ACC112 (cell line): ENCODE measurements at regions not wholly inside any gene's neighbourhood (a gene's known extent, or its start where the extent isn't known, plus 50 kb on each side); places are given as distances from the start of the nearest gene placed in this dataset.
"Not testable (repeated sequence)": the region's sequence is repeated elsewhere in the genome, so short reads cannot be mapped to it uniquely, and the experiment has no call there.

Experiments
- H2AFZ ChIP-seq: fragments of 200-600 bp; sonication (generic); one replicate; pipeline ENCODE4 v1.6.0; 2017; ENCODE audit warnings: antibody characterized with exemption, low read length; ENCODE audit not compliant: unreplicated experiment
- H3K27ac ChIP-seq: fragments of 200-600 bp; sonication (generic); 2 replicates; pipeline ENCODE4 v1.5.1; 2014; ENCODE audit warnings: low read depth, mild to moderate bottlenecking, antibody characterized with exemption, low read length, moderate library complexity
- H3K27me3 ChIP-seq: fragments of 200-600 bp; sonication (generic); 2 replicates; pipeline ENCODE4 v1.6.1; 2014; ENCODE audit warnings: mild to moderate bottlenecking, antibody characterized with exemption, low read length, moderate library complexity, mixed read lengths; ENCODE audit not compliant: insufficient read depth
- H3K36me3 ChIP-seq: fragments of 200-600 bp; sonication (generic); 2 replicates; pipeline ENCODE4 v1.6.1; 2016; ENCODE audit warnings: mild to moderate bottlenecking, antibody characterized with exemption, low read length, moderate library complexity, mixed read lengths; ENCODE audit not compliant: insufficient read depth
- H3K4me1 ChIP-seq: fragments of 200-600 bp; sonication (generic); one replicate; pipeline ENCODE4 v1.6.1; 2016; ENCODE audit warnings: low read length, mixed read lengths; ENCODE audit not compliant: insufficient read depth, unreplicated experiment, control insufficient read depth
- H3K4me3 ChIP-seq: fragments of 200-600 bp; sonication (generic); 2 replicates; pipeline ENCODE4 v1.5.1; 2014; ENCODE audit warnings: mild to moderate bottlenecking, low read depth, low read length
- H3K79me2 ChIP-seq: fragments of 200-600 bp; sonication (generic); one replicate; pipeline ENCODE4 v1.6.0; 2016; ENCODE audit warnings: low read length; ENCODE audit not compliant: control insufficient read depth, unreplicated experiment, insufficient read depth

- H3K27ac ChIP-seq, H3K36me3 ChIP-seq, H3K27me3 ChIP-seq, H3K4me3 ChIP-seq, H3K4me1 ChIP-seq, H2AFZ ChIP-seq, H3K79me2 ChIP-seq: not testable (repeated sequence)
Observed at GRCh38 chr10:91003379-91003778, 82.5 kb upstream of the ANKRD1 start.

GRCh38 chr10:91005276-91005675 lies 84.4 kb upstream of the ANKRD1 start:
- not testable (repeated sequence) for H3K36me3 ChIP-seq, H3K4me1 ChIP-seq, H3K4me3 ChIP-seq, H2AFZ ChIP-seq, H3K79me2 ChIP-seq, H3K27ac ChIP-seq, H3K27me3 ChIP-seq

GRCh38 chr10:91006001-91006751 lies 85.3 kb upstream of the ANKRD1 start:
- no peaks in the 10 kb centered on the region for H3K36me3 ChIP-seq
- H2AFZ ChIP-seq: peak overlapping the region; percentile 53
- no peak overlapping the region for H3K27ac ChIP-seq
- H3K4me1 ChIP-seq: peaks cover 10% of the 10 kb centered on the region
- H3K79me2 ChIP-seq: no peaks in the 10 kb centered on the region
- no peak overlapping the region for H3K4me3 ChIP-seq
- H3K27me3 ChIP-seq: no peaks in the 10 kb centered on the region

GRCh38 chr10:91006752-91007346 lies 86.0 kb upstream of the ANKRD1 start:
- Histone ChIP-seq H3K4me1 (peaks cover 10% of the 10 kb centered on the region), H3K27me3 (no peaks in the 10 kb centered on the region), H3K27ac (no peak overlapping the region), H3K4me3 (no peak overlapping the region), H3K36me3 (no peaks in the 10 kb centered on the region), H2AFZ (peak overlapping the region; percentile 53), H3K79me2 (no peaks in the 10 kb centered on the region)

- Histone ChIP-seq H3K4me3 (no peak overlapping the region), H3K27me3 (no peaks in the 10 kb centered on the region), H3K36me3 (no peaks in the 10 kb centered on the region), H3K27ac (no peak overlapping the region), H3K4me1 (peaks cover 10% of the 10 kb centered on the region), H2AFZ (no peak overlapping the region), H3K79me2 (no peaks in the 10 kb centered on the region)
Observed at GRCh38 chr10:91007655-91008054, 86.8 kb upstream of the ANKRD1 start.

GRCh38 chr10:91009121-91009520 lies 88.2 kb upstream of the ANKRD1 start:
- no peak overlapping the region for H2AFZ ChIP-seq
- peaks cover 10% of the 10 kb centered on the region for H3K4me1 ChIP-seq

GRCh38 chr10:91010952-91011351 lies 90.1 kb upstream of the ANKRD1 start:
- Histone ChIP-seq H3K79me2 (no peaks in the 10 kb centered on the region), H3K4me3 (no peak overlapping the region), H3K27me3 (no peaks in the 10 kb centered on the region), H3K4me1 (peaks cover 10% of the 10 kb centered on the region), H3K36me3 (no peaks in the 10 kb centered on the region), H3K27ac (no peak overlapping the region), H2AFZ (no peak overlapping the region)

More at GRCh38 chr10:91009121-91009520, 88.2 kb upstream of the ANKRD1 start:
- no peak overlapping the region for H3K27ac ChIP-seq
- no peaks in the 10 kb centered on the region for H3K36me3 ChIP-seq
- H3K79me2 ChIP-seq: no peaks in the 10 kb centered on the region
- no peak overlapping the region for H3K4me3 ChIP-seq
- H3K27me3 ChIP-seq: no peaks in the 10 kb centered on the region

GRCh38 chr10:91012502-91012901 lies 91.6 kb upstream of the ANKRD1 start:
- Histone ChIP-seq H3K4me1 (no peaks in the 10 kb centered on the region), H3K4me3 (no peak overlapping the region), H3K27me3 (no peaks in the 10 kb centered on the region), H2AFZ (no peak overlapping the region), H3K36me3 (no peaks in the 10 kb centered on the region), H3K79me2 (no peaks in the 10 kb centered on the region), H3K27ac (no peak overlapping the region)

GRCh38 chr10:91013985-91014384 lies 93.1 kb upstream of the ANKRD1 start:
- H3K79me2 ChIP-seq: no peaks in the 10 kb centered on the region
- no peak overlapping the region for H2AFZ ChIP-seq
- H3K27ac ChIP-seq: no peak overlapping the region
- H3K27me3 ChIP-seq: no peaks in the 10 kb centered on the region
- no peak overlapping the region for H3K4me3 ChIP-seq
- no peaks in the 10 kb centered on the region for H3K4me1 ChIP-seq
- no peaks in the 10 kb centered on the region for H3K36me3 ChIP-seq

- no peak overlapping the region for H2AFZ ChIP-seq
- H3K4me3 ChIP-seq: no peak overlapping the region
- no peaks in the 10 kb centered on the region for H3K36me3 ChIP-seq
Observed at GRCh38 chr10:91017198-91017597, 96.3 kb upstream of the ANKRD1 start.

GRCh38 chr10:91021901-91022300 lies 101.0 kb upstream of the ANKRD1 start:
- no peaks in the 10 kb centered on the region for H3K36me3 ChIP-seq
- no peak overlapping the region for H2AFZ ChIP-seq
- no peaks in the 10 kb centered on the region for H3K79me2 ChIP-seq
- H3K4me3 ChIP-seq: no peak overlapping the region
- H3K27ac ChIP-seq: no peak overlapping the region
- no peaks in the 10 kb centered on the region for H3K27me3 ChIP-seq
- H3K4me1 ChIP-seq: peaks cover 9% of the 10 kb centered on the region

More at GRCh38 chr10:91017198-91017597, 96.3 kb upstream of the ANKRD1 start:
- Histone ChIP-seq H3K27me3 (no peaks in the 10 kb centered on the region), H3K27ac (no peak overlapping the region), H3K4me1 (no peaks in the 10 kb centered on the region), H3K79me2 (no peaks in the 10 kb centered on the region)
